GM18909 (cell line): ENCODE measurements at regions not wholly inside any gene's neighbourhood (a gene's known extent, or its start where the extent isn't known, plus 50 kb on each side); places are given as distances from the start of the nearest gene placed in this dataset.

Source experiments
- ATAC-seq: cut with Tn5 transposase; IDR thresholded peaks from one replicate; pipeline ENCODE4 v1.9.1; 2021; ENCODE audit warnings: mild to moderate bottlenecking; ENCODE audit not compliant: unreplicated experiment, poor library complexity

GRCh38 chr4:151960449-151961230, 199.8 kb upstream of the GATB start:
- no peak for ATAC-seq

GRCh38 chr4:151957153-151957552, 196.3 kb upstream of the GATB start:
- ATAC-seq: no peak

- no peak for ATAC-seq
Measured at GRCh38 chr4:151955721-151956380, 195.0 kb upstream of the GATB start.

- ATAC-seq: no peak
Measured at GRCh38 chr4:151953795-151954372, 193.1 kb upstream of the GATB start.

GRCh38 chr4:151953312-151953711, 192.5 kb upstream of the GATB start:
- no peak for ATAC-seq

- ATAC-seq: no peak
Measured at GRCh38 chr4:151952711-151953254, 192.0 kb upstream of the GATB start.

GRCh38 chr4:151952137-151952536, 191.3 kb upstream of the GATB start:
- no peak for ATAC-seq

GRCh38 chr4:151951671-151952050, 190.9 kb upstream of the GATB start:
- ATAC-seq: no peak

GRCh38 chr4:151950993-151951670, 190.3 kb upstream of the GATB start:
- no peak for ATAC-seq

- no peak for ATAC-seq
Measured at GRCh38 chr4:151948351-151949016, 187.7 kb upstream of the GATB start.

GRCh38 chr4:151946718-151947117, 185.9 kb upstream of the GATB start:
- ATAC-seq: no peak

- no peak for ATAC-seq
Measured at GRCh38 chr4:151942971-151943370, 182.2 kb upstream of the GATB start.

GRCh38 chr4:151940926-151941617, 180.3 kb upstream of the GATB start:
- no peak for ATAC-seq

GRCh38 chr4:151940291-151940690, 179.5 kb upstream of the GATB start:
- ATAC-seq: no peak

GRCh38 chr4:151939670-151940069, 178.9 kb upstream of the GATB start:
- ATAC-seq: no peak

GRCh38 chr4:151935411-151935810, 174.6 kb upstream of the GATB start:
- ATAC-seq: no peak

GRCh38 chr4:151934766-151935165, 174.0 kb upstream of the GATB start:
- ATAC-seq: no peak

GRCh38 chr4:151933122-151933827, 172.5 kb upstream of the GATB start:
- no peak for ATAC-seq

GRCh38 chr4:151931563-151931962, 170.8 kb upstream of the GATB start:
- ATAC-seq: no peak
